Stimulated activated CD4-positive, alpha-beta T cell treated with anti-CD3 and anti-CD28 coated beads, Interleukin-4, amount 100 ng/mL, for 4 hours (primary cell): ENCODE measurements at regions not wholly inside any gene's neighbourhood (a gene's known extent, or its start where the extent isn't known, plus 50 kb on each side); places are given as distances from the start of the nearest gene placed in this dataset.

Experiments
- DNase-seq, 2 experiments: peaks; one replicate each; pipeline ENCODE4 v3.0.0-alpha.2; 2020

- DNase-seq = no peak
Measured at GRCh38 chr1:63046539-63046938, 262.6 kb downstream of the ATG4C start.

- DNase-seq = no peak
Measured at GRCh38 chr1:63049135-63049534, 265.2 kb downstream of the ATG4C start.

- no peak for DNase-seq
Measured at GRCh38 chr1:63051356-63051755, 267.4 kb downstream of the ATG4C start.

GRCh38 chr1:63051886-63052285, 268.0 kb downstream of the ATG4C start:
- DNase-seq = no peak

GRCh38 chr1:63054184-63054583, 268.2 kb upstream of the FOXD3 start:
- no peak for DNase-seq

- no peak for DNase-seq
Measured at GRCh38 chr1:63063367-63063766, 259.0 kb upstream of the FOXD3 start.

- no peak for DNase-seq
Measured at GRCh38 chr1:63064135-63064534, 258.2 kb upstream of the FOXD3 start.

GRCh38 chr1:63068626-63069025, 253.7 kb upstream of the FOXD3 start:
- no peak for DNase-seq

GRCh38 chr1:63069214-63069613, 253.2 kb upstream of the FOXD3 start:
- DNase-seq = no peak

- no peak for DNase-seq
Measured at GRCh38 chr1:63073309-63074306, 248.8 kb upstream of the FOXD3 start.

- no peak for DNase-seq
Measured at GRCh38 chr1:63074321-63074720, 248.0 kb upstream of the FOXD3 start.

- no peak for DNase-seq
Measured at GRCh38 chr1:63082766-63083165, 239.6 kb upstream of the FOXD3 start.

GRCh38 chr1:63087966-63088365, 234.4 kb upstream of the FOXD3 start:
- no peak for DNase-seq

GRCh38 chr1:63099188-63099587, 223.2 kb upstream of the FOXD3 start:
- no peak for DNase-seq

- DNase-seq = no peak
Measured at GRCh38 chr1:63101336-63101735, 221.0 kb upstream of the FOXD3 start.

GRCh38 chr1:63103682-63104081, 218.7 kb upstream of the FOXD3 start:
- DNase-seq = no peak

GRCh38 chr1:63107066-63107465, 215.3 kb upstream of the FOXD3 start:
- DNase-seq = no peak

GRCh38 chr1:63108206-63108605, 214.2 kb upstream of the FOXD3 start:
- DNase-seq = no peak

GRCh38 chr1:63112155-63112900, 210.0 kb upstream of the FOXD3 start:
- no peak for DNase-seq

- DNase-seq = no peak
Measured at GRCh38 chr1:63115527-63115926, 206.8 kb upstream of the FOXD3 start.

- no peak for DNase-seq
Measured at GRCh38 chr1:63116016-63116415, 206.4 kb upstream of the FOXD3 start.

GRCh38 chr1:63119575-63120155, 202.7 kb upstream of the FOXD3 start:
- DNase-seq = no peak

GRCh38 chr1:63122079-63122478, 200.3 kb upstream of the FOXD3 start:
- no peak for DNase-seq
